ENCODE measurements at regions not wholly inside any gene's neighbourhood (a gene's known extent, or its start where the extent isn't known, plus 50 kb on each side); places are given as distances from the start of the nearest gene placed in this dataset.

- TF ChIP-seq CTCF (IDR thresholded peaks at IDR 0.05; ENCODE audit: poor library complexity): no peak
- no peak for TF ChIP-seq EZH2 (IDR thresholded peaks at IDR 0.05; ENCODE audit: borderline replicate concordance)
- no peak for TF ChIP-seq EZH2phosphoT487 (IDR thresholded peaks at IDR 0.05; ENCODE audit: low read depth, severe bottlenecking, unreplicated experiment)
Observed at GRCh38 chr15:26472661-26473060, 300.2 kb downstream of the GABRB3 start.

All from hepatocyte (in vitro differentiated cells).